Bronchial epithelial cell (primary cell): ENCODE measurements at regions not wholly inside any gene's neighbourhood (a gene's known extent, or its start where the extent isn't known, plus 50 kb on each side); places are given as distances from the start of the nearest gene placed in this dataset.

Source experiments
- DNase-seq: peaks from one replicate; pipeline ENCODE4 v3.0.0-alpha.2; 2010; ENCODE audit warnings: low read depth
- FAIRE-seq: peaks from 2 replicates; lab custom pipeline; 2011; peaks lifted over from hg19 to GRCh38; lab: Jason Lieb, UNC
- H3K27me3 ChIP-seq: 2 replicates; pipeline ENCODE4 v1.5.1; 2011; ENCODE audit warnings: low read length; ENCODE audit not compliant: control insufficient read depth, insufficient read depth
- H3K36me3 ChIP-seq: 2 replicates; pipeline ENCODE4 v1.5.1; 2011; ENCODE audit warnings: low read length; ENCODE audit not compliant: control insufficient read depth, insufficient read depth
- H3K4me3 ChIP-seq: 2 replicates; pipeline ENCODE4 v1.5.1; 2011; ENCODE audit warnings: mild to moderate bottlenecking, low read depth, low read length, control low read depth
- TF ChIP-seq, protein P1 (sequence below): IDR thresholded peaks from 2 replicates; pipeline ENCODE4 v1.5.1; 2011; ENCODE audit warnings: mild to moderate bottlenecking, moderate library complexity, low read length, control low read depth, inconsistent platforms; ENCODE audit not compliant: insufficient read depth, severe bottlenecking

DNA sequence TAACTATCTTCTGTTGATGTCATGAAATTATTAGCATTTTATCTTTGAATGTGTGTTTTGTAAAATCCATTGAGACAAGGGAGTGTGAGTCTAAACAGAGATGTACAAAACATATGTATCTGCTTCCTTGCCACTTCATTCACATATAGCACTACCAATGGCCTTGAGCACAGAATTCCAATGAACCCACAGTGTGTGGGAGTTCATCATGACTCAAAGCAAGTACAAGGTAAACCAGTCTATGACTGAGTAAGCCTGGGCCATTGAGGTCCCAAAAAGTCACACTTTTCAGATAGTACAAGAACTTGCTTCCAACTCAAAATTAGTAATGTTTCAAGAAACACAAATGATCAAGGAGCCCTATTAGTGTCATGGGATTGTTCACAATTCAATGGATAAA is 218.6 kb downstream of the MANEA start:
- FAIRE-seq, result no peak
- no peaks in the 10 kb centered on the region for H3K36me3 ChIP-seq
- peak; percentile 43 for DNase-seq
- no peak overlapping the region for H3K4me3 ChIP-seq
- TF ChIP-seq, protein P1, sequence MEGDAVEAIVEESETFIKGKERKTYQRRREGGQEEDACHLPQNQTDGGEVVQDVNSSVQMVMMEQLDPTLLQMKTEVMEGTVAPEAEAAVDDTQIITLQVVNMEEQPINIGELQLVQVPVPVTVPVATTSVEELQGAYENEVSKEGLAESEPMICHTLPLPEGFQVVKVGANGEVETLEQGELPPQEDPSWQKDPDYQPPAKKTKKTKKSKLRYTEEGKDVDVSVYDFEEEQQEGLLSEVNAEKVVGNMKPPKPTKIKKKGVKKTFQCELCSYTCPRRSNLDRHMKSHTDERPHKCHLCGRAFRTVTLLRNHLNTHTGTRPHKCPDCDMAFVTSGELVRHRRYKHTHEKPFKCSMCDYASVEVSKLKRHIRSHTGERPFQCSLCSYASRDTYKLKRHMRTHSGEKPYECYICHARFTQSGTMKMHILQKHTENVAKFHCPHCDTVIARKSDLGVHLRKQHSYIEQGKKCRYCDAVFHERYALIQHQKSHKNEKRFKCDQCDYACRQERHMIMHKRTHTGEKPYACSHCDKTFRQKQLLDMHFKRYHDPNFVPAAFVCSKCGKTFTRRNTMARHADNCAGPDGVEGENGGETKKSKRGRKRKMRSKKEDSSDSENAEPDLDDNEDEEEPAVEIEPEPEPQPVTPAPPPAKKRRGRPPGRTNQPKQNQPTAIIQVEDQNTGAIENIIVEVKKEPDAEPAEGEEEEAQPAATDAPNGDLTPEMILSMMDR, result no peak
- no peaks in the 10 kb centered on the region for H3K27me3 ChIP-seq

DNA sequence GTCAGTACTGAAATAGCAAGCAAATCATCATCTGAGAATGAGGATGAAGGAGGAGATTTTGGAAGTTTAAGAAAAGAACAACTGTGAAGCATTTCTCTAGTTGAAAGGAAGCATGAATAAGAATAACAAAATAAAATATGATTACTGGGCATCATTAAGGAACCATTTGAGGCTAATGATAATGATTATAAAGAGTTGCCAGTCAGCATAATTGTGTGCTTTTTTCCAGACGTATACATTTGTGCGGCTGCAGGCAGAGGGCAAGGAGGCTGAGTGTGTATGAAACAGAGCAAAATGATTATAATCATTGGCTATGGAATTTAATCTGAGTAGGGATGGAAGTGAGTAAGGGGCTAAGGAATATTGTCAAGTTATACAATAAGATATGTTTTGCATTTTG is 218.7 kb upstream of the FUT9 start:
- TF ChIP-seq, protein P1, result no peak
- H3K36me3 ChIP-seq, result no peaks in the 10 kb centered on the region
- H3K27me3 ChIP-seq, result no peaks in the 10 kb centered on the region
- no peak for FAIRE-seq
- no peak for DNase-seq
- H3K4me3 ChIP-seq, result no peak overlapping the region

DNA sequence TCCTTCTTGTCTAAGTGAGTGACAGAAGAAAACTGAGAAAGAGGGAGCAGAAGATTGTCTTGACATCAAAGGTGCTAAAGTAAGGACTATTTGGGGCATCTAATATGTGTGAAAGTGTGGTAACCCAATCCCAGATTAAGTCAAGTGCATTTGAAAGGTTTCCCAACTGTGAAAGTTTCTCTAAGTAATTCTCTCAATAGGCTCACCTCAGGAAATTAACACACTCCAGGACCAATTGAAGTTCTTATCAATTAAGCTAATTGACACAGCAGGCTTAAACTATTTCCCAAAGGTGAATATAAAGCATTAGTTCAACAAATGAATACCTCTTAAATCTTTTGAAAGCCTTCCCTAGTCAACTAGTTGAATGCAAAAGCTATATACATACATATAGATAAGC is 212.8 kb upstream of the FUT9 start:
- no peak for DNase-seq
- TF ChIP-seq, protein P1, result no peak
- Histone ChIP-seq H3K4me3 (no peak overlapping the region), H3K27me3 (no peaks in the 10 kb centered on the region), H3K36me3 (no peaks in the 10 kb centered on the region)
- FAIRE-seq, result no peak

DNA sequence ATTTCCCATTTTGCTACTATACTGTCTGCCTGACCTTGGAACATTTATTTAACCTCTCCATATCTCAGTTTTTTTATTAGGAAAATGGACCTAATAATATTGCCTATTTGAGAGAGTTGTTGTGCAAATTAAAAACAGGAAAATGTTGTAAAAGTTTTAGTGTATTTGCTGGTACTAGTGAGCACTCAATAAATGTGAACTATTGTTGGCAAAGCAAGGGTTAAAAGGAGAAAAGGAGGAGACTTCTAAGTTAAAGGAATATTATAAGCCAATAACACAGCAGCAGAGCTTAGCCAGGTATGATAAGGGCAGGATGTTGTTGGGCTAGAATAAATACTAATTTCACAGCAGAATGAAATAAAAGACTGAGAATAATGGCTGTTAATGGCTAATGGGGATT is 211.9 kb upstream of the FUT9 start:
- no peak for DNase-seq
- no peak overlapping the region for H3K4me3 ChIP-seq
- H3K36me3 ChIP-seq, result no peaks in the 10 kb centered on the region
- no peaks in the 10 kb centered on the region for H3K27me3 ChIP-seq
- FAIRE-seq, result no peak
- TF ChIP-seq, protein P1, result no peak

DNA sequence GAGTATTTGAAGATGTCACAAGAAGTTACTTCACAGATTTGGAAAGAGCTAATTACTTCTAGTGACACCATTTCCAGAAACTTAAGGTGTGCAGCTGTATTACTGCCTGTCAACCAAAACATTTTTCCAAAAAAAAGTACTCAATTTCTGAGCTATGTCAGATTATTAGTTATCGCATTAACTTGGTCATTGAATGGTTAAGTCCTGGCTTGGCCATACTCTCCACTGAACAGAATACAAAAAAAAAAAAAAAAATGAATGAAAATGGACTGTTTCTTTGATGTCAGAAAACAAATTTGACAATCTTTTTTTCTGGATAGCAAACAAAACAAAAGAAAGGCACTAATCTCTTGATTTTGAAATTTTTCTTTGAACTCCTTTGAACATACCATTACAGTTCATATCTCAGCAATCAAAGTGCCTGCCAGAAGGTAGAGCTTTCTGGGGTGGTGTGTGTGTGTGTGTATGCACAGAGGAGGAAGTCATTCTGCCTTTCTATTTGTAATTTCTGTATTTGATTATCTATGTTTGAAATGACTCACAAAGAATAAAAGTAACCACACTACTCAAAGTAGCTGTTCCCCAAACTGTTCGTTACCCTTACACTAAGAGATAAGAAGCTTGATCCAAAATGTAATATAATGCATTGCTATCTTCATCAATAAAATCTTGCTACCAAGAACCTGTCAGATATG is 210.8 kb upstream of the FUT9 start:
- FAIRE-seq (no peak), DNase-seq (no peak)
- Histone ChIP-seq H3K36me3 (no peaks in the 10 kb centered on the region), H3K27me3 (no peaks in the 10 kb centered on the region), H3K4me3 (no peak overlapping the region)
- TF ChIP-seq, protein P1, result no peak

DNA sequence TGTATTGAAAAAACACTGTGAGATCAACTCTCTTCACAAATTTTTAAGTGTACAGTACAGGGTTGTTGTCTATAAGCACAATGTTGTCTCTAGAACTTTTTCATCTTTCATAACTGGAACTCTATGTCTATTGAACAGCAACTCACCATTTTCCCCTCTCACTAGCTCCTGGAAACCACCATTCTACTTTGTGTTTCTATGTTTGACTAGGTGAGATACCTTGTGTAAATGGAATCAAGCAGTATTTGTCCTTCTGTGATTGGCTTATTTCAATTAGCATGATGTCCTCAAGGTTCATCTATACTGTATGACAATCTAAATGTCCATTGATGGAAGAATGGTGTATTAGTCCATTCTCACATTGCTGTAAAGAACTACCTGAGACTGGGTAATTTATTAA is 210.1 kb upstream of the FUT9 start:
- H3K27me3 ChIP-seq, result no peaks in the 10 kb centered on the region
- no peak for FAIRE-seq

More for the DNA sequence above, 210.1 kb upstream of the FUT9 start:
- H3K4me3 ChIP-seq, result no peak overlapping the region
- TF ChIP-seq, protein P1, result no peak
- no peak for DNase-seq
- no peaks in the 10 kb centered on the region for H3K36me3 ChIP-seq
